Neuron (in vitro differentiated cells): ENCODE measurements at regions not wholly inside any gene's neighbourhood (a gene's known extent, or its start where the extent isn't known, plus 50 kb on each side); places are given as distances from the start of the nearest gene placed in this dataset.

Source experiments
- H2AFZ ChIP-seq: one replicate; pipeline ENCODE4 v1.6.1; 2013; ENCODE audit warnings: low read depth, mild to moderate bottlenecking, inconsistent platforms, low read length, moderate library complexity
- H3K27me3 ChIP-seq: one replicate; pipeline ENCODE4 v1.6.1; 2013; ENCODE audit warnings: low read length; ENCODE audit not compliant: insufficient read depth
- H3K36me3 ChIP-seq: one replicate; pipeline ENCODE4 v1.6.1; 2013; ENCODE audit warnings: low read length; ENCODE audit not compliant: insufficient read depth
- H3K4me1 ChIP-seq: one replicate; pipeline ENCODE4 v1.6.1; 2013; ENCODE audit warnings: low read length; ENCODE audit not compliant: insufficient read depth
- H3K4me3 ChIP-seq: 2 replicates; pipeline ENCODE4 v1.5.1; 2013; ENCODE audit warnings: mild to moderate bottlenecking, low read length, moderate library complexity
- H3K9me3 ChIP-seq: one replicate; pipeline ENCODE4 v1.6.1; 2013; ENCODE audit warnings: low read length

DNA sequence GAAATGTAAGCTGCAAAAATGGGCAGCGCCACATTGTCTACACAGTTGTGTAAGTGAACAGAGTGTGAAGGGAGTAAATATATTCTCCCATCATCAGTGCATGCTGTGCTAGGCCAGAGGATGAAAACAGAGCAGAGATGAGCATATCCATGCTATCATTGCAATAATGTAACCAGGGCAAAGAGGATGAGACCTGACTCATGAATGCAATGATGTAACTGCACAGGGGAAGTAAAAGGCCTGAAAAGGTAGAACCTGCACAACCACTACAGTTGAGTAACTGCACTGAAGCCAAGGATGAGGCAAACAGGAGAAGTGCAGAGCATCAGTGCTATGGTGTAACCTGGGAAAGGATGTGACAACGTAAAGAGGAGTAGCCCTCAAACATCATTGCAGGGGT lies 220.4 kb upstream of the FAM47C start:
- no peak overlapping the region for H3K4me3 ChIP-seq
- no peaks in the 10 kb centered on the region for H3K27me3 ChIP-seq
- no peaks in the 10 kb centered on the region for H3K9me3 ChIP-seq
- H3K36me3 ChIP-seq: no peaks in the 10 kb centered on the region
- H3K4me1 ChIP-seq: no peaks in the 10 kb centered on the region
- H2AFZ ChIP-seq: no peak overlapping the region

- H2AFZ ChIP-seq: no peak overlapping the region
- no peaks in the 10 kb centered on the region for H3K9me3 ChIP-seq
Measured at GRCh38 chrX:36803151-36803550, 205.0 kb upstream of the FAM47C start.

DNA sequence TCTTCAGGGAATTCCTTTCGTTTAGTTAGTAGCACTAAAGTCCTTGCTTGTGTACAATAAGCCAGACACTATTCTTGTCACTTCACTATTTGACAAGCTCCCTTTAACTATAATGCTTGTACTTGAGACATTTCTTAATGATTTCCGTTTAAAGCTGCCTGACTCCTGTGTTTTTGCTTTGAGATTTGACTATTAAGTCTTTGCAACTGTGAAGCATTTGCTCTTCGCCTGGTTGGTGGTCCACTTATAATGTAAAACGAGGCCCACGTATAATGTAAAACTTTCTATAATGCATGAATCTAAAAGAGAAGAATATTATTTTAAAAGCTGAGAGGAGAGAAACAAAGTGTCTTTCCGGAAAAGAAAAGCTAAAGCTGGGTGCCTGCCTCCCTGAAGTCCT lies 204.1 kb upstream of the FAM47C start:
- Histone ChIP-seq H3K9me3 (no peaks in the 10 kb centered on the region), H3K36me3 (no peaks in the 10 kb centered on the region), H3K27me3 (no peaks in the 10 kb centered on the region), H3K4me1 (no peaks in the 10 kb centered on the region), H3K4me3 (no peak overlapping the region), H2AFZ (no peak overlapping the region)

More at GRCh38 chrX:36803151-36803550, 205.0 kb upstream of the FAM47C start:
- no peaks in the 10 kb centered on the region for H3K27me3 ChIP-seq
- H3K36me3 ChIP-seq: no peaks in the 10 kb centered on the region
- H3K4me3 ChIP-seq: no peak overlapping the region
- no peaks in the 10 kb centered on the region for H3K4me1 ChIP-seq

GRCh38 chrX:36844857-36845256 lies 163.3 kb upstream of the FAM47C start:
- no peaks in the 10 kb centered on the region for H3K27me3 ChIP-seq
- H3K4me1 ChIP-seq: no peaks in the 10 kb centered on the region
- H3K4me3 ChIP-seq: no peak overlapping the region
- H3K36me3 ChIP-seq: no peaks in the 10 kb centered on the region
- H2AFZ ChIP-seq: no peak overlapping the region
- no peaks in the 10 kb centered on the region for H3K9me3 ChIP-seq

DNA sequence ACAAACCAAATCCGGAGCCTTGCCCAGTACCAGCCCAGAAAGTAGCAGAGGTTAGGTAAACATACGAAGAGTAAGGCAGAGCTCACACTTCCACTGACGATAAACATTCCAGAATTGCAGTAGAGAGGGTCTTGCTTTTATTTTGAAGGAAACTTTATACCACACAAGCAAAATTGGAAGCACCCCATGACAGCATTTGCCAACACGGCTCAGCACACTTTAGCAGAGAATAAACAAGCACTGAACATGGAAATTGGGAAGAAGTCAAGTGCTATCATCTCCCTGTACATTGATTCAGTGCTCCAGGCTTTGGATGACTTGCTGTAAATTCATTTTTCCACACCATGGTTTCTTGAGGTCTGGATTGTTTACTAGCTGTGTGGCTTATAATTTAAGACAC lies 160.7 kb upstream of the FAM47C start:
- H2AFZ ChIP-seq: no peak overlapping the region
- H3K9me3 ChIP-seq: no peaks in the 10 kb centered on the region
- H3K36me3 ChIP-seq: no peaks in the 10 kb centered on the region
- H3K4me1 ChIP-seq: no peaks in the 10 kb centered on the region
- H3K4me3 ChIP-seq: no peak overlapping the region
- no peaks in the 10 kb centered on the region for H3K27me3 ChIP-seq

GRCh38 chrX:36849407-36849806 lies 158.8 kb upstream of the FAM47C start:
- no peaks in the 10 kb centered on the region for H3K36me3 ChIP-seq
- no peak overlapping the region for H3K4me3 ChIP-seq
- no peak overlapping the region for H2AFZ ChIP-seq
- no peaks in the 10 kb centered on the region for H3K27me3 ChIP-seq
- H3K4me1 ChIP-seq: no peaks in the 10 kb centered on the region
- H3K9me3 ChIP-seq: no peaks in the 10 kb centered on the region

DNA sequence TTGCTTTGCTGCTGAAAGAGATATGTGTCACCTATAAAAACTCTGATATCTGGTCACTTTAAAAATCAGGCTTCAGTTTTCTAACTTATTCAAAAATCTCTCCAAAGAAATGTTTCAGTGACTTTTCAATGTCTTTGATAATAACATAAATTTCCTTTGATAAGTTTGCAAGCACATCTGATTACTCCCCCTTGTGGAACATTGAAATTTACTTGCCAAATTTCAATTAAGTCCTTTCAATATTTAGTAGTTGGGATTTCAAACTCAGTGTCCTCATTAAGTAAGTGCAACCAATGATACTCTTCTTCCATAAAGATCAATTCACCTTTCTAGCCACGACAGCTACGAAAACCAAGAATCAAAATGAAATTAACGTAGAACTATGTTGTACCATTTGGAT lies 151.3 kb upstream of the FAM47C start:
- Histone ChIP-seq H3K36me3 (no peaks in the 10 kb centered on the region), H3K27me3 (no peaks in the 10 kb centered on the region), H3K4me3 (no peak overlapping the region), H3K9me3 (no peaks in the 10 kb centered on the region), H2AFZ (no peak overlapping the region), H3K4me1 (no peaks in the 10 kb centered on the region)

GRCh38 chrX:36859231-36859630 lies 148.9 kb upstream of the FAM47C start:
- no peaks in the 10 kb centered on the region for H3K9me3 ChIP-seq
- H3K4me3 ChIP-seq: no peak overlapping the region
- H3K27me3 ChIP-seq: no peaks in the 10 kb centered on the region
- no peaks in the 10 kb centered on the region for H3K4me1 ChIP-seq
- no peak overlapping the region for H2AFZ ChIP-seq
- no peaks in the 10 kb centered on the region for H3K36me3 ChIP-seq

DNA sequence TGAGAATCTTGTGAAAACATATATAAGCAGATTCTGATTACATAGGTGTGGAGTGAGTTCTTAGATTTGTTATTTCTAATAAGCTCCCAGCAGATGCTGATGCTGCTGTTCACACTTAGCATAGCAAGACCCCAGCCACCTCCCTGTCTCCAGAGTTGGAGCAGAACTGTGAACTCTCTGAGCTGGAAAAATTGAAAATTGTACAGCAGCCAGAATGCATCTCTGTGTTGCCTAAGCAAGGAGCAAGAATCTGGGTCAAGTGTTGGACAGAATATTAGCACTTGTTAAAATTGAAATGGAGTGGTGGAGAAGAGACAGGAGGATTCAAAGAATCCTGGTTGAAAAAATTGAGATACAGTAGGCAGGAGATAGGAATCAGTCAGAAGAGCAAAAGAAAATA lies 146.6 kb upstream of the FAM47C start:
- Histone ChIP-seq H3K36me3 (no peaks in the 10 kb centered on the region), H3K4me1 (no peaks in the 10 kb centered on the region), H2AFZ (no peak overlapping the region), H3K27me3 (no peaks in the 10 kb centered on the region), H3K4me3 (no peak overlapping the region), H3K9me3 (no peaks in the 10 kb centered on the region)

- Histone ChIP-seq H3K4me3 (no peak overlapping the region), H2AFZ (no peak overlapping the region), H3K36me3 (no peaks in the 10 kb centered on the region), H3K9me3 (no peaks in the 10 kb centered on the region), H3K4me1 (no peaks in the 10 kb centered on the region), H3K27me3 (no peaks in the 10 kb centered on the region)
Measured at GRCh38 chrX:36867143-36867542, 141.0 kb upstream of the FAM47C start.

- H3K4me3 ChIP-seq: no peak overlapping the region
- no peaks in the 10 kb centered on the region for H3K9me3 ChIP-seq
- no peaks in the 10 kb centered on the region for H3K27me3 ChIP-seq
- H3K4me1 ChIP-seq: no peaks in the 10 kb centered on the region
- no peak overlapping the region for H2AFZ ChIP-seq
- no peaks in the 10 kb centered on the region for H3K36me3 ChIP-seq
Measured at GRCh38 chrX:36868592-36868991, 139.6 kb upstream of the FAM47C start.

GRCh38 chrX:36869457-36869856 lies 138.7 kb upstream of the FAM47C start:
- Histone ChIP-seq H3K4me1 (no peaks in the 10 kb centered on the region), H3K27me3 (no peaks in the 10 kb centered on the region), H3K4me3 (no peak overlapping the region), H3K36me3 (no peaks in the 10 kb centered on the region), H2AFZ (no peak overlapping the region), H3K9me3 (no peaks in the 10 kb centered on the region)

DNA sequence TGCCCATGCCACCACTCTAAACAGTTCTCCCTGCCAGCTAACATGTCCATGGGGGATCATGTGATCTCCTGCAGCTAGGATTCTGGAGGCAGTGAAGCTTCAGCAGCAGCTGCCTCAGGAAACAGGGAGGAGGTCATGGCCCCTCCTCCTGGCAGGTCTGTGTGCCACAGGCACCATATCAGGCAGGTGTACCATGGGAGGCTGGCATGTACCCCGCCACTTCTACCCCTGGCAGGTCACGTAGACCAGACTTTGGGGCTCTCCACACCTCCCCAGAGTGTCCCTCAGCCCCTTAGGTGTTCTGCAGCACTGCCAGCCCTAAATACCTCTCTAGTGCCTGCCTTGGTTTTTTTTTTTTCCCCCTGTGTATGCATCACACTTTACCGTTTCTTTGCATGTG lies 110.5 kb upstream of the FAM47C start:
- no peaks in the 10 kb centered on the region for H3K4me1 ChIP-seq
- H2AFZ ChIP-seq: no peak overlapping the region
- no peaks in the 10 kb centered on the region for H3K36me3 ChIP-seq
- no peaks in the 10 kb centered on the region for H3K27me3 ChIP-seq
- no peaks in the 10 kb centered on the region for H3K9me3 ChIP-seq
- no peak overlapping the region for H3K4me3 ChIP-seq

GRCh38 chrX:36898301-36898700 lies 109.9 kb upstream of the FAM47C start:
- Histone ChIP-seq H3K36me3 (no peaks in the 10 kb centered on the region), H3K9me3 (no peaks in the 10 kb centered on the region), H3K27me3 (no peaks in the 10 kb centered on the region), H2AFZ (no peak overlapping the region), H3K4me1 (no peaks in the 10 kb centered on the region), H3K4me3 (no peak overlapping the region)
